Right renal cortex interstitium (tissue), 3 donors: ENCODE measurements at regions not wholly inside any gene's neighbourhood (a gene's known extent, or its start where the extent isn't known, plus 50 kb on each side); places are given as distances from the start of the nearest gene placed in this dataset.

Source experiments
- DNase-seq, 3 donors: peaks; one replicate each; pipeline ENCODE4 v3.0.0-alpha.2; 2013; ENCODE audit warnings: low read depth in 3 of 3, low spot score in 2 of 3

DNA sequence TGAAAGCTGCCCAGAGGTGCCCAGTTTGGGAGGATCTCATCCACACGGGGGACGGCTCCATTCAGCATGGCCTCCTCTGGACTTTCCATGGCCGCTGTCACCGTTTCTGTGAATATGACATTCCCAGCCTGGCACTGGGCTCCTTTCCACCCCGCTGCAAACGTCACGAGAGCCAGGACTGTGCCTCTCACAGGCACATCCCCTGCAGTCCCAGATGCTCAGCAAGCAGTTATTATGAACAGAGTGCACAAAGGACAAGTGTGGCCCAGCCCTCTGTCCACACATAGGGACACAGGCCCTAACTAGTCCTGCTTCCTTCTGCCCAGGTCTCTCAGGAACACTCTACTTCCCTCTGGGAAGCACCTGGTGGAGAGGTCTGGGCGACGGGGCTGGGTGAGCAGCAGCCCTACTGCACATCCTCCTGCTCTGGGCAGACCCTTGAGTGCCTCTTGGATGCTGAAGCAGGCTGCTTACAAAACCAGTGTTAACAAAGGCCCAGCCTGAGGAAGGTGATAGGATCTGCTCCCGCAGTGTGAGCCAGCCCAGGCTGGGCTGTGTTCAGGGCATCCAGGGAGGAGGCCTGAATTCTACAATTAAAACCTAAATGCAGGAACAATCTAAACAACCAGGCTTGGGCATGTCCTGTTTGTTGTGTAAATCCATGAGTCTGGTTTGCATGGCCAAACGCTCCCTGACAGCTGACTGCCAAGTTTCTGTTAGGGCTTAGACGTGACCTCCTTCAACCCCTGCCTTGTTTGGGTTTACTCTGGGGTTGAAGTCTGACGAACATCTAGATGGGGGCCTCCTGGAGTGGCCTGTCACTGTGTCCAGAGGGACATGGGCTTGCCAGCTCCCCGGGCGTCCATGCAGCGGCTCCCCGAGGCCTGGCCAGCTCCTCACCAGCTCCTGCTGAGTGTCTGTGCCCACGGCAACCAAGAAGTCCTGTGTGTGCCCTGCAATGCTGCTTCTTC is 269.8 kb downstream of the GADD45G start:
- no peak for DNase-seq

DNA sequence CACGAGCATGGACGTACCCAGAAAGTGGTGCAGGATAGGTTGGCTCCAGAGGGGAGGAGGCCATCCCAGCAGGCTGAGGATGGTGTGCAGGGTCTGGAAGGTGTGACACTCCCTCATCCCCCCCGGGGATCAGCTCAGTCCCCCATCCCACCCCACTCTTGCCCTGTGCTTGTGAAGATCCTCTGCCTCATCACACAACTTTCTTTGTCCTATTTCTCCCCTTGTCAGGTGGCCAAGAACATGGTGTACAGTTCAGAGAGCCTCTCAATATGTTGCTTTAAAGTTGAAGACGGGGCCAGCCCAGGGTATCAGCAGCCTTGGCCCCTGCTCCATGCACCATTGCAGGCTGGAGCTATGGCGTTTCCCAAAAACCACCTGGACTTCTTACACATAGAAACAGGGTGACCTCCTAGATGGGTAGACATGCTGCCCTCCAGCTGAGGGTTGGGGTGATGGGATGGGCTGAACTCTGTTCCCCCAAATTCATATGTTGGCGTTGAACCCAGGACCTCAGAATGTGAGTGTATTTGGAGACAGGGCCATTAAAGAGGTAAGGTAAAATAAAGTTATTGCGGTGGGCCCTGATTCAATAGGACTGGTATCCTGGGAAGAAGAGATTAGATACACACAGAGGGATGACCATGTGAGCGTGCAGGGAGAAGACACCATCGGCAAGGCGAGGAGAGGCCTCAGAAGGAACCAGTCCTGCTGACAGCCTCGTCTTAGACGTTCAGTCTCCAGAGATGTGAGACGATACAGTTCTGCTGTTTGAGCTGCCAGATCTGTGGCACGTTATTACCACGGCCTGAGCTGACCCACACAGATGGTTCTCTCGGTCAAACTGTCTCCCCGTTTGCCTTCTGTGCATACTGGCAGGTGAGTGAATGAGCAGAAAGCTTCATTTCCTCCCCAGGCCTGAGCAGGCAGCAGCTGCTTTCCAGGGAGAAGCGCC is 272.5 kb downstream of the GADD45G start:
- no peak for DNase-seq

DNA sequence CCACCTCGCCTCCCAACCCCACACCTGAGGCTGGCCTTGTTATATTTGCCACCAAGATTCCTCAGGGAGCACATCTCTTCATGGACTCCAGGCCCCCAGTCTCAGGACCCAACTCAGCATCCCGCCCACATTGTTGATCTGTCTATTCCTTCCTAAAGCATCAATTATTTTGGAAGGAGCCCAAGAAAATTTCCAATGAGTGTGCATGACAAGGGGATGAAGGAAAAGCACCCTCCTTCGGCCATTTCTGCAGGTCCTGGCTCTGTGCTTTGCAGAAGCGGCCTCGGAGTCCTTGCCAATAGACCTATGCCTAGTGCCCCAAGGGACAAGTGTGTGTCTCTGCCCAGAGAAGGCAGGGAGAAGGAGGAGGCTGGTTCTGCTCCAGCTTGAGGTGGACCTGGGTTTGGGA is 273.2 kb downstream of the GADD45G start:
- no peak for DNase-seq

DNA sequence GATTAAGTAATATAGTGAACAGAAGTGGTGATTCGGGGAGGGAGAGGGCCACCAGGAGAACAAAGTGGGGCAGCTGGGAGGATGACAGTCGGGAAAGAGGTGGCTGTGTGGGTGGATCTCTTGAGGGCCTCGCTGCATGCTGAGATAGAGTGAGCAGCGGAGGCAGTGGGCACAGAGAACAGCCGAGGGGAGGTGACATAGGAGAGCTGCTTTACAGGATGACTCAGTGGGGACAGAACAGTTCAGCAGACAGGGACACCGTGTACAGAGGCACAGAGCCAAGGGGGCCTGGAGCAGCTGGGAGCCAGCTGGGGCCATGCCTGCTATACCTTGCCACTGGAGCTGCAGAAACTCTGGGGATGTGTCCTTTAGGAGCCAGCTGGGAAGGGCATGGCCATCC is 273.9 kb downstream of the GADD45G start:
- no peak for DNase-seq

DNA sequence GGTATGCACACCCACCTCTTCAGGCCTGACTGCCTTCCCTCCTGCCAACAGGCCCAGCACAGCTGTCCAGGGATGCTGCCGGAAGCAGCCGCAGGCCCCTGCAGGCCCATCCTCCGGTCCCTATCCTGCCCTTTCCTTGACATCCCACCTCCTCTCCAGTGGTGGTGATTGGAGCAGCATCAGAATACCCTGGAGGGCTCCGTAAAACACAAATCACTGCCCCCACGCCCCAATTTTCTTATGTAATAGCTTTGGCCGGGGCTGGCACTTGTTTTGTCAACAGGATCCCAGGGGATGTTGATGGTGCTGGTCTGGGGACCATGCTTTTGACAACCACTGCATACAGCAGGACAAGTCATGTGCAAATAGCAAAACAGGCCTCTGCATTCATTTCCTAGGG is 274.5 kb downstream of the GADD45G start:
- no peak for DNase-seq

DNA sequence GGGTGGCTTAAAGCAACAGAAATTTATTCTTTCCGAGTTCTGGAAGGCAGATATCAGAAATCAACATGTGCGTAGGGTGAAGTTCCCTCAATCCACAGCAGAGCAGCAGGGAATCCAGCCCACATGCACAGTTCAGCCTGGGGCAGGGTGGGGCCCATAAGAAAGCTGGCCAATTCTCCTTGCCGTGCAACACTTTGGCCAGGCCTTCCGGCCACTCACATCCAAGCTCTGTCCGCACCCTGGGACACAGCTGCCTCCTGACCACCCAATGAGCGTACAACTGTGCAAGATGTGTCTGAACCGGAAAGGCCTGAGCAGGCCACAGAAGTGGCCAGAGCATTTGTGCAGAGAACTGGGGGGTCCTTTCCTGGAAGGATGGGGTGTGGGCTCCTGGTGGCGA is 274.9 kb downstream of the GADD45G start:
- DNase-seq = no peak

DNA sequence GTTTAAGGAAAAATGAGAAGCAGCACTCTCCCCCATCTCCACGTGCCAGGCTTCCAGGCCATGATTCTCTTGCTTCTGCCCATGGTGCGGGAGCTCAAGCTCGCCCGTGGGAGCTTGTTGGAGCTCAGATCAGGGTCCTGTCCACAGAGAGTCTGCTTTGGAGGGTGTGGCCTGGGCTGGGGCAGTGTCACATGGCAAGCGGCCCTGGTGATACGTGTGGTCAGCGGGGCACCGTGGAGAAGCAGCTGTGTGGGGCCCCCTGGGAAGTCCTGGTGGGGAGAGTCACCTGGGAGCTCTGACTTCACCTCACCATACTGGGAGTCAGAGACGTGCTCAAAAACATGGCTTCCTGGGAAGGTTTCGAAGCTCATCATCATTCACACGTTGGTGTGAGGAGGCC is 275.3 kb downstream of the GADD45G start:
- no peak for DNase-seq

DNA sequence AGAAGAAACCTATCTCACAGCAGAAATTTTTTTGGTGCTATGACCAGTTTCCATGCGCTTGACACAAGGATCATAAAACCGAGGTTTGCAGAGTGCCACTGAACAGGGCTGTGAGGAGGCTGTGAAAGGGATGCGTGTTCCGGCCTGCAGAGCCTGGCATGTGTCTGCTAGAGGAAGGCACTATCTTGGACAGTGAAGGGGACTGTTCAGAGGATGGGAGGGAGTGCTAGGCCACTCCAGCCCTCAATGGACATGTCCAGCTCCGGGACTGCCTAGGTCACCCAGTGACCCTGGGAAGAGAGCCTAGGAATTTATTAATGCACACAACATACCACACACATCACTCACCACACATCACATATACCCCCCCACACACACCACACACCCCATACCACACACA is 275.9 kb downstream of the GADD45G start:
- no peak for DNase-seq

DNA sequence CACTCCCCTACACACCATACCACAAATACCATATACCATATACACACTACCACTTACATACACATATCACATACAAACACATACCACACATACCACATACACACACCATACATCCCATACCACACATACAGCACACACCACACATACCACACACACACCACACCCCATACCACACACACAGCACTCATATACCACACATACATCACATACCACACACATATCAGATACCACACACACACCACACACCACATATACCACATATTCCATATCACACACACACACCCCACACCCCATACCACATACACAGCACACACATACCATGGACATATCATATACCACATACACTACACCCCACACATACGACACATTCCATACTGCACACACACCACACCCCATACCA is 276.6 kb downstream of the GADD45G start:
- no peak for DNase-seq

DNA sequence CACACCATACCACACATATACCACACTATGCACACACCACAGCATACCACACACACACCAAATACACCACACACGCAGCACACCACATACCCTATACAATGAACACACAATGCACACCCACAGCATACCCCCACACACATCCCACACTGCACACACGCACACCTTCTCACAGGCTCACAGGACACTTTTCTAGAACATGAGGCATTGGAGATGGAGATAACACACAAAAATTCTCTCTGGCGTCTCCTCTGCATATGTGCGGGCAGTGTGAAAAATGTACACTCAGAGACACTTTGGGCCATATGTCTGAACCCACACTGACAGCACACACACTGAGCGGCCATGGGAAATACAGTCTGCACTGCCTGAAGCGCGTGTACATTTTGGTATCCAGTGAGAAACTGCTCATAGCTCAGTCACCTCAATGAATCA is 278.1 kb downstream of the GADD45G start:
- no peak for DNase-seq

DNA sequence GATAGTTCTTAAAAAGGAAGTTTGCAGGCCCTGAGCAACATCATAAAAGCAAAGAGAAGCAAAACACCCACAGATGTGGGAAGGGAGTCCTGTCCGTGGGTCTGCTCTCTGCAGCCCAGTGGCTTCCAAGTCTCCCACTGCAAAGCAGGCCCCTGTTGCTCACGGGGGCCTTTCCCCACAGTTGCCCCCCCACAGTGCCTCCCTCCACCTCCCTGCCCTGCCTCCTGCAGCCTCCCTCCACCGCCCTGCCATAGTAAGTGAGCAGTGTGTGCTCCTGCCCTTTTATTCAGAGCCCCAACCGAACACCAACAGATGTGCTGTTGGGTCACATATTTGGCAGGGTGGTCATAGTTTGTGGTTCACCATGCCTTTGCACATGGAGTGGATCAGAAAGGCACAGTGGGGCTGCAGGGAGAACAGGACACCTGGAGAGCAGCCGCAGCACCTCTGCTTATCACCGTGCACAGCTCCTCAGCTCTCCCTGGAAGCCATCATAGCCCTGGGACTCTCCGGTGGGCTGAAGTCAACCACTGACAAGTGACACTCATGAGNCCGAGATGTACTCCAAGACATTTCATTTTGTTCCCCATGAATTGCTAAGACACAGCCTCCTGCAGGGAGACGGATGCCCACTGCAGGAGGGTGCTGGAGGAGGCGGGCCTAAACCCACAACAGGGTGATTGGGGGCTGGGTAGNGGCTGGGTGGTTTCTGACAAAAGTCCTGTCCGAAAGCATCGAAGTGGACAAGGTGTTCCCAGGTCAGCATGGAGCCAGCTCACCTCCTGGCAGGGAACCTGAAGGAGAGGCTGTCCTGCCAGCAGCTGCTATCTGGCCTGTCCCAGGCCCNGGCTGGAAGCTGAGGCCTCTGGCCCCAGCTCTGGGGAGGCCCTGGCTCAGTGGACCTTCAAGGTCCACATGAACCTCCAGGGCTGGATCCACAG is 278.9 kb downstream of the GADD45G start:
- DNase-seq = no peak

DNA sequence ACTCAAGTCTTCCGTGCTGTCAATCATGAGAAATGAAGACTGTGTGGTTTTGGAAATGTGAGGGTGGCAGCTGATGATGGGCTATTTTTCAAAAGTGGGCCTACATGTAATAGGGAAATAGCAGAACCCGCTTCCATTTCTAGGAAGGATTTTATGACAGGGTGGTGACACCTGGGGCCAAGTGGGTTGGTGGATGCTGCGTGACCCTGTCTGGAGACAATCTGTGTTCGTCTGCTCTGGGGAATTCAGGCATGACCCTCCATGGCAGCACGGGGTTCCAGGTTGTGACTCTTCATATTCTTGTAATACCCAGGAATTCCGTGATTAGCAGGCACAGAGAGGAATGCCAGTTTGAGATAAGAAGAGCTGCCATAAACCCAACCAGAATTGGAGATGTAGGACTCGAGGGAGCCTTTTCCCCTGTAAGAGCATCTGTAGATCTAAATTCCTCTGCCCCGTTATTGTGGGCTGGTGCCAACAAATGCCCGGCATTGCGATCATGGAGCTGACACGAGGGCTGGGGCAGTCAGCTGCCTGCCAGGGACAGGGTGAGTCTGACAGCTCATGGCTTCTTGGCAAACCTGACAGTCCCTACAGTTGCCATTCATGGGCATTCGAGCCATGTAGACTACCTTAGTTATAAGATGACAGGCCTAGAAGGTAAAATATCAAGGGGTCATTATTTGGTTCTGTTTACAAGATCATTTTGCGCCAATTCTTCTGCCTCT is 279.7 kb downstream of the GADD45G start:
- DNase-seq = no peak

DNA sequence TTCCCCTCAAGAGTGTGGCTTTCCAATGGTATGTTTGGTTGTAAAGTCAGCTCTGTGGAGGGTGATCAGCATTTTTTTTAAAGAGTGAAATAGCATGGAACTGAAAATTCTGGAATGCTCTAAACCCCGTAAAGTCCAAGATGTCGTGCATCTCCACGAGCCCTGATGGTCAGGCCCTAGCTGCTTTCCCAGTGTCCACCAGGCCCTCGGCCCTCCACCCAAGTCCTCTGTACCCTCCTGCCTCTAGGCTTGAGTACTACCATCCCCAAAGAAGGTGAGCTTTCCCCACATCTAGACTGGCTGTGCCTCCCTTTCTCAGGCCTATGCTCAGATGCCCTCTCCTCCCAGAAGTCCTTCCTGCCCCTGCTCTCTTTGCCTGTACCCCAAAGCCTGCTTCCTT is 280.3 kb downstream of the GADD45G start:
- no peak for DNase-seq

DNA sequence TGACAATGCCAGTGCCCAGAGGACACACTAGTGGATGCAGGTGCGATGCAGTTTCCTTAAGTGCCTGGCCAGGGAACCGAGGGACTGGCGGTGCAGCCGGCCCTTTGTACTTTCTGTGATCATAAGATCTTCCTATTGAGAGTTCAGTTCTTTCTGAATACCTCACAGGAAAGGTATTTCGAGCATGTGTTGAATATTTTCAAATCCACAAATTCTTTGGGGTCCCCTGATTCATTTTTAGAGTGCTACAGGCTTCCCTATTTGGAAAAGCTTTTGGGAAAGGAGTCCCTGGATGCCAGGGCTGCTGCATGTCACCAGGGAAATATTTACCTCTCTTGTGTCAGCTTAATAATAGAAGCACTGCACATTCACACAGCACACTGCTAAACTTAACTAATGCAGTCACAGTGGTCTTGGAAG is 281.5 kb downstream of the GADD45G start:
- DNase-seq = no peak

DNA sequence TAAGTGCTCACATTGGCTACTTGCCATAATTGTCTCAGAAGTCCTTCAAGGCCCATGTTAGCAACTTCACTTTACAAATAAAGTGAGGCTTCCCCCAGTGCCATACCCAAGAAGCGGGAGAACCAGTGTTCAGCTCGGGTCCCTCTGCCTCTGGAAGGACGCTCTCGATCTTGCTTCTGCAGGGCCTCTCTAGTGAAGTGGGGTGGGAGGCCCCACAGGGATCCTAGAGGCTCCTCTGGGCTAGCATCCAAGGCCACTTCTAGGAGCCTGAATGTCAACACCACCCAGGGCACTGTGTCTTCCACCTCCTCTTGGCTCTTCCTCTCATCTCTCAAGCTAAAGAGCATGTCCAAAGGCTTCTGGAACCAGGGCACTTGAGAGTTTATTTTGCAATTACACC is 282.5 kb downstream of the GADD45G start:
- no peak for DNase-seq

DNA sequence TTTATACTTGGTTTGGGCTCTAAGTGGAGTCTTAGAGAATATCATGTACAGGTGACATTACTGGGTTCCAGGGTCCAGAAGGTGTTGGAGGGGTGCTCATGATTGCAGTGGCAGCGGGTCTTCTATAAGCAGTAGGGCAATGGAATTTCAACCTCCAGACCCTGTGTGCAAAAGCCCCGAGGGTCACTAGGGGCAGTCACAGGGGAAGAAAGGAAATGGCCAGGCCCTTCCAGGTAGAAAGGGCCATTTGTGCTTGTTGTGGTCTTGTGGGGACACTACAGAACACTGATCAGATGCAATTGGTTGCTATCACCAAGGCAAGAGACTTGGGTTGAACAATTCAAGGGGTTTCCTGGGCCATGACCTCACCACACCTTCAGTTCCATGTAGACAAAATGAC is 283.4 kb downstream of the GADD45G start:
- no peak for DNase-seq

DNA sequence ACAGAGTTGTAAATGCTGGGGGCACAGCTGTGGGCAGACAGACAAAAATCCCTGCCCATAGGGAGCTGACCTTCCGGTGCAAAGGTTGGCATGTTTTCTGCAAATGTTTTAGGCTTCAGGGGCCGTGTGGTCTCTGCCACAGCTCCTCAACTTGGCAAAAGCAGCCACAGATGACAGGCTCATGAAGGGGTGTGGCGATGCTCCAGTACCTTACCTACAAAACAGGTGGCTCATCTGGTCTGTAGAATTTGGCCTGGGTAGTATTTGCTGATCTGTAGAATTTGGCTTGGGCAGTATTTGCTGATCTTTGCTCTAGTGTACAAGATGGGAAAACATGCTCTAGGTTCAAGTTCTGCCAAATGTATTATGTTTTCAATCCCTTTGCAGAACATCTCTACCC is 283.9 kb downstream of the GADD45G start:
- DNase-seq = no peak

DNA sequence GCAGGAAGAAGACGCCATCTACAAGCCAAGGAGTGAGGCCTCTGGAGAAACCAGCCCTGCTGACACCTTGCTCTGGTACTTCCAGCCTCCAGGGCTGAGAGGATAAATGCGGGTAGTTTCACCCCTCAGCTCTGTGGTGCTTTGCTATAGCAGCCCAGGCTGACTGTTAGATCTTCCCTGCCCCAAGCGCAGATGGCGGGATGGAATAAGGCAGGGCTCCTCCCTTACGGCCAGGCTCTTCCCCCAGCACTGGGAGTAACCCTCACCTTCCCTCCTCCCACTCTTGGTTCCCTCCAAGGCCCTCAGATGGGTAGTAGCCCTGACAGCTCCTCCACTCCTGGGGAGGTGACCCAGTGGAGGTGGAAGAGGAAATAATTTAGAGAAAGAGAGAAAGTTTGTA is 285.1 kb downstream of the GADD45G start:
- no peak for DNase-seq

DNA sequence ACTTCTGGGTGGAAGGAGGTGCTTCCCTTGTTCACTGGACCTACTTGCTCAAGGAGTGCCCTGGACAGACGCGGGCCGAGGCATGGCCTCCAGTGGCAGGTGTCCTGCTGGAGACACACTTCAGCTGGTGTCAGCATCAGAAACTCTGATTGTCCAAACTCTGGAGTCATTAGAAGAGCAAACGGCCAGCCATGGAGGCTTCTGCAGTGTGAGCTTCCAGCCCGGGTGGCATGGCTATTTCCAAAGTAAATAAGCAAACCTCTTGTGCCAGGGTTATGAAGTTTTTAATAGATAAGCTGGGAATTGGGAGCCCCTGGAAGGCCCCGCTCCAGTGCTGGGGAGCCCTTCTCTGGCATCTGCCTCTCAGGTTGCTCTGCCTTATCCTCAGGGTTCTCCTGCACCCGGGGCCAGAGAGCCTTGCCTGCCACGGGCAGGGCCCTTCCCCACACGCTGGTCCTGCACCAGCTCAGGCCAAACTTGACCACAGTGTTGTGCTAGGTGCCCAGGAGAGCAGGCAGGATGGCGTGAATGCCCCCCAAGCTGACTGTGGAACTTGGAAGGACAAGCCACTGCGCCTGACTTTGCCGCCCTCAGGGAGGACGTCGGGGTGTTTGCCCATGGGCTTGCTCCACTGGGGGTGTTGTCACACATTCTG is 285.6 kb downstream of the GADD45G start:
- no peak for DNase-seq
